Urothelium cell line (cell line): ENCODE measurements at regions not wholly inside any gene's neighbourhood (a gene's known extent, or its start where the extent isn't known, plus 50 kb on each side); places are given as distances from the start of the nearest gene placed in this dataset.

Experiments used
- DNase-seq: peaks from one replicate; pipeline ENCODE4 v3.0.0; 2011; ENCODE audit warnings: low spot score, mixed read lengths
- FAIRE-seq: peaks from 2 replicates; lab custom pipeline; 2011; peaks lifted over from hg19 to GRCh38; lab: Jason Lieb, UNC

DNA sequence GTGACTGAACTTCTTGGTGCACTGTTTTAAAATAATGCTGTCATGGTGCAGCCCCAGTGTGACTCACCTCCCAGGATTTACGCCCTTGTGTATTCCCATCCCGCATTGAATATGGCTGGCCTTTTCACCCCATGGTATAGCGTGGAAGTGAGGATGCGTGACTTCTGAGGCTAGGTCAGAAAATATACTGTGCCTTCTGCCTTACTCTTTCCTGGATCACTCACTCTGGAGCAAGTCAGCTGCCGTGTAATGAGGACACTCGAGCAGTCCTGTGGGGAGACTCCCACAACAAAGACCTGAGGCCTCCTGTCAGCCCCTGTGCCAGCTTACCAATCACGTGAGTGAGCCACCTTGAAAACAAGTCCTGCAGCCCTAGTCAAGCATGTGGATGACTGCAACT lies 471.9 kb upstream of the KIRREL3 start:
- DNase-seq (no peak), FAIRE-seq (no peak)

DNA sequence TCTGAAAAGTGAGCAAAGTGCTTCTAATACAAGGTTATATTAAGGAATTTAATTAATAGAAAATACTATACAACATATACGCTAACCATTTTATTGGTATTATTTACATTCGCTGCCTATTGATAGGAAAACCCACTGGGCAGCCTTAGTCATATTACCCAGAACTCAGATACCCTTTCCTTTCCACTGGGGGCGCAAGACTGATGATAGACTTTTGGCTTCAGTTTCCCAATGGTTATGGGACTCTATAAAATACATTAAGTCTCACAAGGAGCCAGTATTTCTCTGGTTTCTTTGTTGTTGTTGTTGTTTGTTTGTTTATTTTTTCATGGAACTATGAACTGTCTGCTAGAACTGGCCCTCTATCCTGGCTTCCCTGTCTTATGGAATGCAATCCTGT lies 471.1 kb upstream of the KIRREL3 start:
- no peak for FAIRE-seq
- DNase-seq = no peak

DNA sequence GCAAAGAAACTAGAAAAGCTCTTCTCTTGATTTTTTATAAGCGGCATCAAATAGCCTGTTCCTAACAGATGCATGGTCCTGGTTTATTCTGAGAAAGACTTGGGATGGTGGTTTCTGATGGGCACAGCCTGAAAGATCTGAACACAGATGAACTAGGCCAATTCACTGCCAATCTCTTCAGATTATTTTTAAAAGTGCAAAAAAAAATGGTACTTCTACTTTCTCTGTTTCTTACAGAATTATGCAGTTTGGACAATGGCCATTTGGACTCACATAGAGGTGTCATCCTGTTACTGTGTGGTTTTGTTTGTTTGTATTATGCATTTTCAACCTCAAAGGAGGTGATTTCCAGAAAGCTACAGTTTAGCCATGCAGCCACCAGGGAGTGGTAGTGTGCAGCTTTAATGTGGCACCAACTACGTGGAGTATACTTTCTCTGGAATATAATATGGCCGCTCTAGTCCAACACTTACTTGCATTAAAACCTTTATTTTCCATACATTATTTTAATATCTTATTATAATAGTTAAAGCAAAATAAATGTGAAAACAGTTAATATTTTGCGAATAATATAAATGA lies 469.8 kb upstream of the KIRREL3 start:
- DNase-seq = peak; percentile 18
- no peak for FAIRE-seq

DNA sequence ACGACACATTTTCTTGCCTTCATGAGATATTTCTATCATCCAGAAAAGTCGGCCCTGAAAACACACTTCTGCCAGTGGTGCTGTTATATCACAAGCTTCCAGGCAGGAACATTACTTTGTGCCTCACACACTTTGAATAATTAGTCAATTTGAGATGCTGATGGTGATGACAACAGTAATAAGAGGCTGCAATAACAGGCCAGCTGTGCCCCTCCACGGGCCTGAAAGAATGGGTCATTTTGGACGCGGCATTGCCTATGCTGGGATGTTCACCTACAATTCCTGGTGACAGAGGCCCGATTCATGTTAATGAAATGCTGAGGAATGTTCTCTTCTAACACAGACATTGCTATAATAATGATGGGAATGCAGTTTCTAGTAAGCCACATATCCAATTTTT lies 463.8 kb upstream of the KIRREL3 start:
- no peak for FAIRE-seq
- no peak for DNase-seq

DNA sequence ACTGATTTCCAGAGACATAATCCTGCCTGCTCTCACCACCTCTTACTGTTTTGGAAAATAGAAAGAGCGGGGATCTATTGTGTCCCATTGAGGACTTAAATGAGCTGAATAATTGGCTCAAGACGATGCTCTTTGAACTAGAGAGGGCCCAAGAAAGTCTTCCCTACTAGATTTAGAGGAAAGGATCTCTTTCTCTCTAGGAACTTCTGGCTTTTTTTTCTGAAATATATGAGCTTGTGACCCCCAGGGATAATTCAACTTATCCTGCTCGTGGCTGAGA lies 461.4 kb upstream of the KIRREL3 start:
- FAIRE-seq = no peak

DNA sequence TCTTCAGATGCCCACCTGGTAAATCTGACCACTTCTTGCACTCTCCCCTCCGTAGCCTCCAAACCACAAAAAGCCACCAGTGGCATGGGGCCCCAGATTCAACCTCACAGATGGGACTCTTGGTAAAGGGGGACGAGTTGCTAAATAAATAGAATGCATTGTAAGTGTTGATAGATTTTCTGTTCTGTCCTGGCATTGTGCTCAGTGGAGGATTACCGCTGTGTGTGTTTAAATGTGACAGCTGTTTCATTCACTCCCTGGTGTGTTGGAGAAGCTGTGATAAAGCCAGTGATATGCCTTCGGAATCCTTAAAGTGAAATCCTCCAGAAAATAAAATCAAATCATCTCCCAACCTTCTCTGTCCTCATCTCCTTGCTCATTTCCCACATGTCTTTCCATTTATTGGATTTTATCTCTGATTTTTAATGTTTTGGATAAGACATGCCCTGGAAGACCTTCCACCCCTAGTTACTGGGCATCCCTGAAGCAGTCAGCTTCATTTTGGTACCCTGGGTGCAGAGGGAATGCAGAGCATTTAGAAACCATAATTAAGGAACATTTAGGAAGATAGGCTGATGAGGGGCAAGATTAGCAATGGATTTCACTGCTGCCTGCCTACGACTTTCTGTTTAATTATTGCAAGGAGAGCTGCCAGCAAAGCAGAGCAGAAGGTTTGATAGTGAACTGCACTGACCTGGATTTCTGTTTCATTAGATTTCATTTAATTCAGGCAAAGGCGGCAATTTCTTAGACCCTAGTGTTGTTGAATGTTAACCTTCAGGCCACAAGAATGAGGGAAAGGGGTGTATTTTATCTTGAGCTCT lies 460.9 kb upstream of the KIRREL3 start:
- no peak for DNase-seq

More for the DNA sequence above, 461.4 kb upstream of the KIRREL3 start:
- DNase-seq = no peak

DNA sequence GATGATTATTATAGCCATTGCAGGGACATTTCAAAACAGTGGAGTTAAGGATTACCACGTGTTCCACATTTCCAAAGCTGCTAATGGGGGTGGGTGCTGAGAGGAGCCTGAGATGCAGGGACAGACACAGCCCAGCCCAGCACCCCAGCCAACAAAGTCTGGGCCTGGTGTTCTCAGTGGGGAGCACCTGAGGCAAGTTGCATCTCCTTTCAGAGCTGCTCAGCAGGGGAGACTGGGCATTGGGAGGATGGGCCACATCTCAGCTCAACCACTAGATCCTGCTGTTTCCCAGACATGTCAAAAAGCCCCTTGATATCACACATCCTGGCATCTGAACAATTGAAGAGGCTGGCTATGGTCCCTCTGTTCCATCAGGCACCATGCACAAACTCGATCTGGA lies 458.0 kb upstream of the KIRREL3 start:
- no peak for FAIRE-seq

More for the DNA sequence above, 460.9 kb upstream of the KIRREL3 start:
- FAIRE-seq = no peak

DNA sequence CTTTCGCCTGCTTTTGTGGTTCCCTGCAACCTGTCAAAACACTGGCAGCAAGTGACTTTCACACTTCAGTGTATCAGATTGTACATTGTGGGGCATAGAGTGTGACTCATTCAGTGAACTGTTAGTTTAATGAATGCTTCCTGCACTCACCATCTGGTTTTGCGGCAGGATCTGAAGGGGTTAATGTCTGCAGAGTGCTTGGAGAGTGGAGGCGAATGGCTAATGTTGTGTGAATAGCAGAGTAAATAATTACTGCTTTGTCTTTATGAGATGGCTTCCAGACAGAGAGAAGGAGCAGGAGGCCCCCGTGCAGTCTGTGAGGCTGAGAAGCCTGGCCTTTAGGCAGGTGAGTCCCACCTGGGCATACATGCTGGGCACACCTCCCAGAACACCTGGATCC lies 454.3 kb upstream of the KIRREL3 start:
- FAIRE-seq (no peak), DNase-seq (no peak)

More for the DNA sequence above, 458.0 kb upstream of the KIRREL3 start:
- no peak for DNase-seq

DNA sequence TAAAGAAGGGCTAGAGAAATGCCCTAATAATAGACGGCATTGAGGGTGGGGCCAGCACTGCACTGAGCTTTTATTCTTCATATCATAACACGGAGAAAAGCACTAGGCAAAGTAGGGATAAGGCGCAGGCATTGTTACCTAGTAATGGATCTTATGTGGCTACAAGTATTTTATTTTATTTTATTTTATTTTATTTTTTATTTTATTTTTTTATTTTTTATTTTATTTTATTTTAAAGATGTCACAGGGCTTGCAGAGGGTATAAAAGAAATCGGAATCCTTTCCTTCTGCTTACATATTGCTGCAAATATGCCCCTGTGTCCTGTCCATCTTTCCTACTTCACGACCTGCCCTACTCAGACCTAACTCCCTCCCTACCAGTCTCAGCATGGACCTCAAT lies 452.0 kb upstream of the KIRREL3 start:
- FAIRE-seq = no peak
- DNase-seq = no peak

DNA sequence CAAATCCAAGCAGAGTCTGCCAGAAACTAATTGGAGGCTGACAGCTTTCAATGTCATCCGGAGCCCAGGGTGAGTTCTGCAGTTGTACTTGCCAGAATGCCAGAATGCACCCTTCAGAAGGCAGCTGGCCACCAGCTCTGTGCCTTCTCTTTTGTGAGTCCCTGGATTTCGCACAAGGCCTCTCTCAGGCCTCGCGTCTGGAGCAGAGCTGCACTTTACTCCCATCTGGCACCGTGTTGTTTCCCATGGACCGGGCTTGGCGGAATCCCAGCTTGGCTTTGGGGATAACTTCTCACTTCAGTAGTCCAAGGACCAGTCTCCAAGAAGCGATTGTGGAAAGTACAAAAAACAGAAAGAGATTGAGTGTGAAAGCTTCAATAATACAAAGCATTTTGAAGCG lies 451.3 kb upstream of the KIRREL3 start:
- DNase-seq = no peak
- no peak for FAIRE-seq

DNA sequence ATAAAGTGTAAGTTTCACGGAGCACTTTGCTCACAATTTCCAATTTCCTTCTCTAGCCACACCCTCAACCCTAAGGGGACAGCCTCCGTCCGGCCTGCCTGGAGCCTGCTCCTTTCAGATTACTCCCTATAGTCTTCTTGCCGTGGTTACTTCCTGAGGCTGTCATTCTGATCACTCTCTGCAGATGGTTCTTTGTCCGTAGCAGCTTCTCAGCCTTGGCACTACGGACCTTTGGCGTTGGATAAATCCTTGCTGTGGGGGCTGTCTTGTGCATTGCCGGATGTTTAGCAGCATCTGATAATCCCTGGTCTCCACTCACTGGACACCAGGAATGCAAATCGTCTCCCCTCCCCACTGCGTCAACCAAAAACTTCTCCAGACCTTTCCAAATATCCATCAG lies 447.5 kb upstream of the KIRREL3 start:
- FAIRE-seq (no peak), DNase-seq (no peak)

DNA sequence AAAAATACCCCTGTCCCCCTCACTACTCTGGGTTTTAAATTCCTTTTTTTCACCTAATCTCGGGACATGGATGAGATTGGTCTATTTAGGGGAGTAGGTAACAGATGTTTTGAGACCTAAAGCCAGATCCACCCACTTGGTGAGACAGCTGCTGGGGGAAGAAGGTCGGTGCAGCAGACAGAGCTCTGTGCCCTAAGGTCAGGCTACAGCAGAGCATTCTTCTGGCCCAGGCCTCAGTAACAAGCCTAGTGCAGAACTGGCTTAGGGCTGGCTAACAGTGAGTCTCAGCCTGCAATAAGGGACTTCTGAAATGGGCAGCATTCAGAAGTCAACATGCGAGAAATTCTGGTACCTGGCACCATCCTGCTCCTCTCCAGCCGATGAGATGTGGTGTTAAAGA lies 444.9 kb upstream of the KIRREL3 start:
- FAIRE-seq (no peak), DNase-seq (no peak)

DNA sequence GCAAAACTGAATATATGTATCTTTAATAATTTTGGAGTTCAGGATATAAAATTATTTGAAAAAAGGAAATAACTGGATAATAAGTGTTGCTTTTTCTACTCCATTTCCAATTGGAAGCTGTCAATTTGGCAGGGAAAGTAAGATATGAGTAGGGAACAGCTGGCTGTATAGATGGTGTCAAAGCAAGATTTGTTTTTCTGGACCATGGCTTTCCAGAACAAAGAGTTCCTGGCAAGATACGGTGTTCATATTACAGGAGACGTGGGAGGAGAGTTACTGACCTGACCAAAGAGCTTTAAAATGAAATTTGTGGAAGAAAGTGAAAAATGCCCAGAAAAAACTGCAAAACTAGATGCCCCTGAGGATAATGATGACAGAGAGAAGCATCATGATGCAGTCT lies 442.7 kb upstream of the KIRREL3 start:
- DNase-seq = no peak
- no peak for FAIRE-seq

DNA sequence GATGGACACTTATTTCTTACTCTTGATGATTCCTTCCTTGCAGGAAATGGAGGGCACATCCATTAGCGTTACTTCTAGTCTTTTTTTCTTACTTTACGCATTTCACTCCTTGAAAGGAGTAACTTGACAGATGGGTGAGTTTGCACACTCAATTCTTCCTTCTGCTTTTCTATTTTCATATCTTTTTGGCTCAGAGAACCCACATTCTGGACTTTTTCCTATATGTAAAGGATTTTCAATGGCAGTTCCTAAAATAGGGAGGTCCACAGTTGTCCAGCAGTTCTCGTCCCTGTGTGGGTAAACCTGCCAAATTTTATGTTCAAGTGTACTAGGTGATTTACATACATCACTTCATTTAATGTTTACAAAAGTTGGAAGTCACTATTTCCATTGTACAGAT lies 440.0 kb upstream of the KIRREL3 start:
- FAIRE-seq (no peak), DNase-seq (no peak)

DNA sequence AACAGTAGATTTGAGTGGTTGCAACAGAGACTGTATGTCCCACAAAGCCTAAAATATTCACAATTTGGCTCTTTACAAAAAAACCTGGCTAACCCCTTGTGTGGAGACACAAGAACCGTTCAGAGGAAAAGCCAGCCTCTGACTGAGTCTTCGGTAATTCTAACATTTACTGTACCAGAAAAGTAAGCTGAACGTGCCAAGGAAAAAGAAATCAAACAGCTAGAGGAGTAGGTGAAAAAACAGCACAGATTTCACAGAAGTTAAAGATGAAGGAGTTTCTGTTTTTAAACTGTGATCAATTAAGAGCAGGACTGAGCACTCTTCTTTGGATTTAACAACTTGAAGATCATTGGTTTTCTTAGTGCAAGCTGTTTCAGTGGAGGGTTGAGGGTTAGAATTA lies 424.7 kb upstream of the KIRREL3 start:
- DNase-seq = no peak
- no peak for FAIRE-seq

DNA sequence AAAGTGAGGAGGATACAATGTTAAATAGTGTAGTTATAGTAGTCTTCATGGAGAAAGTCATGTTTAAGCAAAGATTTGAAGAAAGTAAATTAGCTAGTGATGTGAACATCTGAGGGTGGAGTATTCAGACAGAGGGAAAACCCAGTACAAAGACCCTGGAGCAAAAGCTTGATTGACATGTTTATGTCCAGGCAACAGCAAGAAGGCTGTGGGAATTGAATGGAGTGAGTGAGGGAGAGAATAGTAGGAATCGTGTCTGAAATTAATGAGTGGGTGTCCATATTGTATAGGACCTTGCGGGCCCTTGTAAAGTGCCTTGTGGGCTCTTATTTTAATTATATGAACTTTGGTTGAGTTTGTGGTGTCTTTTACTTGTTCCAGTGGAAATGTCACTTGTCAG lies 424.1 kb upstream of the KIRREL3 start:
- no peak for DNase-seq
- no peak for FAIRE-seq

DNA sequence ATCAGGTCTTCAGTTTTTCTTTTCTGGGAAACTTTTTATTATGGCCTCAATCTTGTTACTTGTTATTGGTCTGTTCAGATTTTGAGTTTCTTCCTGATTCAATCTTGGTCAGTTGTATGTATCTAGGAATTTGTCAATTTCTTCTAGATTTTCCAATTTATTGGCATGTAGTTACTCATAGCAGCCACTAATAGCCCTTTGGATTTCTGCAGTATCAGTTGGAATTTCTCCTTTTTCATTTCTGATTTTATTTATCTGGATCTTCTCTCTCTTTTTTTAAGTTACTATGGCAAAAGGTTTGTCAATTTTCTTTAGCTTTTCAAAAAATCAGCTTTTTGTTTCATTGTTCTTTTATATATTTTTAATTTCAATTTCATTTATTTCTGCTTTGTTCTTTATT lies 419.6 kb upstream of the KIRREL3 start:
- no peak for FAIRE-seq

DNA sequence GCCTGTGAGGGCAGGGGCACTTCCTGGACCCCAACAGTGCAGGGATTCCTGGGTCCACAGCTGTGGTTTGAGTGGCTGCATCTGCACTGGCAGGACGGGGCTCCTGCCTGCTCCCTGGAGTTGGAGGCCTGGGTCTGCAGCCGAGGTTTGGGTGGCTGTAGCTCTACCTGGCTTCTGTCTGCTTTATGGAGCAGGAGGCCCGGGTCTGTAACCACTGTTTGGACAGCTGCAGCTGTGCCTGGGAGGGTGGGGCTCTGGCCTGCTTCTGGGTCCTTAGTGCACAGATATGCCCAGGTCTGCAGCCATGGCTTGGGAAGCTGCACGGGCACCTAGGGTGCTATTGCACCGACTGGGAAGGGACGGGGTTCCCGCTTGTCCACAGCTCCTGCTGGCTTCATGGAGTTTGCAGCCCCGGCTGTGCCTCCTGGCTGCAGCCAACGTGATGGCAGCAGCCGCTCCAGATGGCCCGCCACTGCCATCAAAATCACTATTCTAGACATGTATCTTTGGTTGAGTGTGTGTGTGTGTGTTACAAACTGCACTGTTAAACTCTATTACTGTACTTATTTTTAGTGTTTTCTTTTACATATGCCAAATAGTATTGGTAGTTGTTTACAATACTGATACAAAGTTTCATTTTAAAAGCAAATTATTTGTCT lies 412.3 kb upstream of the KIRREL3 start:
- no peak for FAIRE-seq
- no peak for DNase-seq

More for the DNA sequence above, 419.6 kb upstream of the KIRREL3 start:
- DNase-seq = no peak

DNA sequence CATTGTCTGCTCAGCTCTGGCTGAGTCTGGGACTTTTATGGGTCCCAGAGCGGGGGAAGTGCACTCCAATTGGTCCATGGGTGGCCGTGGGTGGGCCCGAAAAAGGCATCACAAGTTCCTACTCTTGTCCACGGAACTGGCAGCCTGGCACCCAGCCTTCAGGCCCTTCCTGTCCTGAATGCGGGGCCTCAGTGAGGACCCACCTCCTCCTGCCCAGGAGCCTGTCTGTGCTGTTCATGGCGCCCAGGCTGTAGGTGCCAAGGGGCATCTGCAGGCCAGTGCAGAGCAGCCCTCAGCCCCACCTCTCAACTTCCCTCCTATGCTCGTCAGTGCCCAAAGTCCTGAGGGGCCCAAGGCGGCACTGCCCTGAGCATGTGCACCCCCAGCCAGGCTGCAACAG lies 411.7 kb upstream of the KIRREL3 start:
- DNase-seq = no peak
- no peak for FAIRE-seq

DNA sequence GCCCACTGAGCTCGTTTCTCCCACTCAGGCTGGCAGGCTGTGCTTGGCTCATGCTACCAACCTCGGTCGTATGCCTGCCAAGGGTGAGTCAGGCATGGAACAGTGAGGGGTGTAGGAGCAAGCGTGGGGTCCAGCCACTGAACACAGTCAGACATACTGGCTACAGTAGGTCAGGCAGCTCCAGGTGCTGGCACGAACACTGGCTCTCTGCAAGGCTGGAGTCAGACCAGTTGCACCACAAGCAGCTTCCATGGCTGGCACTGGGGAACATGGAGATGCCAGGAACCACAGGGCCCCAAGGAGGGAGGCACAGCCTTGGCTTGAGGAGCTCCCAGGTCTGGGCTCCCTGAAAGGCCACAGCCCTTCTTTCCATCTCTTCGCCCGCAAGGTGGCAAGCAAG lies 410.7 kb upstream of the KIRREL3 start:
- FAIRE-seq (no peak), DNase-seq (no peak)

DNA sequence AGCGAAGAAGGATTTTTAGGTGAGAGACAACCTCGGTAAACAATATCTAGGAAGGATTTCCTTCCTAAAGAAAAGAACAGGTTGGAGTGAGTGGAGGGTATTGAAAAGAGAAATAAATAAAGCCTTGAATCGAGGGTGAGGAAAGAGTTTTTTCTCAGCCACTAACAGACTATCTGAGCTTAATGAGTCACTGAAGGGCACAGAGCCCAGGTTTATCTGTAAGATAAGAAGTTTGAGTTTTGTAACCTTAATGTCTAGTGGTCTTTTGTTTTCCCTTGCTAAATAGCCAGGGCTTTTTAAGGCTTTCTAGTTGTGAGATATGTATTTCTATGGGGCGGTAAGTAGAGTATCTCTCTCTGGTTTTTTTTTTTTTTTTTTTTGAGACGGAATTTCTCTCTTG lies 394.5 kb upstream of the KIRREL3 start:
- FAIRE-seq = no peak
- no peak for DNase-seq

DNA sequence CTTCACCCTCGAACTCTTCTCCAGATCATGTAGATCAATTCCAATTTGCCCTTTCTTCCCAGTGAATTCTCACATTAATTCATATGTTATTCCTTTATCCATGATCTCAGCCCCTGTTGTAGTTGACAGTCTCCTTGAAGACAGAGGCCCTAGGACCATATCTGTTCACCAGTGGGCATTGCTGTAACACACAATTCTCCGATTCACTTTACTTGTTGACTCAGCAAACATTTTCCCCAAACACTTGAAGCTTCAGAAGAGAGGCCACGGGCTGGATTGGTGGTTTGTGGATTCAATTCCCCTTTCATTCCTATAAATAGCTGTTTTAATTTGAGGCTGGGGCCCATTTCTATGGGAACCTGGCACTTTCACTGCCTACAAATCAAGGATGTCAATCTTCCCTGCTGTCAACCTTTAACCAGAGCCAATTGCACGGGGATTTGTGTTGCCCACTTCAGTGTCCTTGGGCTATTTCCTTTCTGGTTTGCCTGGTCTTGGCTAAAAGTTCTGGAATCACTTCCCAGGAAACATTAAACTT lies 393.0 kb upstream of the KIRREL3 start:
- FAIRE-seq (no peak), DNase-seq (no peak)
